Tibial nerve (tissue), 4 donors: ENCODE measurements at regions not wholly inside any gene's neighbourhood (a gene's known extent, or its start where the extent isn't known, plus 50 kb on each side); places are given as distances from the start of the nearest gene placed in this dataset.

Experiments used
- DNase-seq, 2 donors: peaks; one replicate each; pipeline ENCODE4 v3.0.0-alpha.2; 2019; ENCODE audit warnings: low spot score in 2 of 2
- H3K27ac ChIP-seq, 4 donors: fragments of 200-600 bp; sonication (generic) in 3 of 4; one replicate each; pipeline ENCODE4 v1.5.1; 2017 to 2019; ENCODE audit warnings: mild to moderate bottlenecking in 1 of 4
- H3K27me3 ChIP-seq, 2 donors: fragments of 200-600 bp; sonication (generic) in 1 of 2; one replicate each; pipeline versions ENCODE4 v1.5.1 to v1.6.0; 2017 to 2019
- H3K36me3 ChIP-seq, 3 donors: fragments of 200-600 bp; sonication (generic); one replicate each; pipeline ENCODE4 v1.5.1; 2018 to 2019
- H3K4me1 ChIP-seq, 4 donors: fragments of 200-600 bp; sonication (generic) in 3 of 4; one replicate each; pipeline ENCODE4 v1.5.1; 2017 to 2019
- H3K4me3 ChIP-seq, 4 donors: fragments of 200-600 bp; sonication (generic) in 3 of 4; one replicate each; pipeline ENCODE4 v1.5.1; 2017 to 2019; ENCODE audit warnings: mild to moderate bottlenecking in 1 of 4, moderate library complexity in 1 of 4
- H3K9me3 ChIP-seq, 4 donors: fragments of 200-600 bp; sonication (generic) in 3 of 4; one replicate each; pipeline ENCODE4 v1.5.1; 2017 to 2019
- EP300 ChIP-seq, 2 donors: sonication (generic); formaldehyde crosslinking; IDR thresholded peaks; one replicate each; pipeline ENCODE4 v1.6.1; 2017; ENCODE audit warnings: antibody characterized with exemption in 2 of 2, mild to moderate bottlenecking in 1 of 2
- POLR2A ChIP-seq, 2 donors: fragments of 450-650 bp; IDR thresholded peaks; one replicate each; pipeline ENCODE4 v1.6.1; 2017; ENCODE audit warnings: antibody characterized with exemption in 2 of 2, mild to moderate bottlenecking in 2 of 2, moderate library complexity in 2 of 2
- WGBS, 2 donors: methylation state at CpG; one replicate each; pipeline ENCODE4 v1.1.5; 2018; 5-methylcytosine and 5-hydroxymethylcytosine counted together
- TF ChIP-seq, protein P1 (sequence below), 5 experiments: fragments of 200-600 bp in 3 of 5; fragments of 450-650 bp in 2 of 5; sonication (generic) in 3 of 5; IDR thresholded peaks; one replicate each; pipeline ENCODE4 v1.5.1; 2016 to 2019; ENCODE audit warnings: antibody characterized with exemption in 5 of 5, mild to moderate bottlenecking in 3 of 5, moderate library complexity in 2 of 5

DNA sequence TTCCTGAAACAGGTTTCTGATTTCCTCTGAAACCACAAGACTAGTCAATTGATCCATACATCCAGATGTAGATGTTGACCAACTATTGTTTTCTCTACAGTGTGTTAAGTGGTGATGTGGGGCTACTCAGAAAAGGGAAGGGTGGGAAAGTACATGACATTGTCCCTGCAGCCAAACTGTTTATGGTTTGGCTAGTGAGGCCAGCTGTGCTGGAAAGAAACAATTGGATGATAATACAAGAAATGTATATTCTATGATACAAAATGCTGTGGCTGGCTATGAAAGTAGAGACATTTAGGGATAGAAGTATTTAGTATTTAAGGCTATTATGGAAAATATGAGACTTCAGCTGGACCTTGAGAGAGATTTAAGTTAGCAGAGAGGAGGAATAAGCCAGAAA lies 244.5 kb downstream of the ADGRL2 start:
- Histone ChIP-seq H3K36me3 (no peaks in the 10 kb centered on the region), H3K27ac (no peak overlapping the region), H3K9me3 (no peaks in the 10 kb centered on the region), H3K4me3 (no peak overlapping the region), H3K4me1 (no peaks in the 10 kb centered on the region), H3K27me3 (no peaks in the 10 kb centered on the region)
- TF ChIP-seq, protein P1, sequence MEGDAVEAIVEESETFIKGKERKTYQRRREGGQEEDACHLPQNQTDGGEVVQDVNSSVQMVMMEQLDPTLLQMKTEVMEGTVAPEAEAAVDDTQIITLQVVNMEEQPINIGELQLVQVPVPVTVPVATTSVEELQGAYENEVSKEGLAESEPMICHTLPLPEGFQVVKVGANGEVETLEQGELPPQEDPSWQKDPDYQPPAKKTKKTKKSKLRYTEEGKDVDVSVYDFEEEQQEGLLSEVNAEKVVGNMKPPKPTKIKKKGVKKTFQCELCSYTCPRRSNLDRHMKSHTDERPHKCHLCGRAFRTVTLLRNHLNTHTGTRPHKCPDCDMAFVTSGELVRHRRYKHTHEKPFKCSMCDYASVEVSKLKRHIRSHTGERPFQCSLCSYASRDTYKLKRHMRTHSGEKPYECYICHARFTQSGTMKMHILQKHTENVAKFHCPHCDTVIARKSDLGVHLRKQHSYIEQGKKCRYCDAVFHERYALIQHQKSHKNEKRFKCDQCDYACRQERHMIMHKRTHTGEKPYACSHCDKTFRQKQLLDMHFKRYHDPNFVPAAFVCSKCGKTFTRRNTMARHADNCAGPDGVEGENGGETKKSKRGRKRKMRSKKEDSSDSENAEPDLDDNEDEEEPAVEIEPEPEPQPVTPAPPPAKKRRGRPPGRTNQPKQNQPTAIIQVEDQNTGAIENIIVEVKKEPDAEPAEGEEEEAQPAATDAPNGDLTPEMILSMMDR (IDR thresholded peaks at IDR 0.05), result no peak
- no peak for TF ChIP-seq EP300 (IDR thresholded peaks at IDR 0.05)
- no peak for TF ChIP-seq POLR2A (IDR thresholded peaks at IDR 0.05)
- no peak for DNase-seq

DNA sequence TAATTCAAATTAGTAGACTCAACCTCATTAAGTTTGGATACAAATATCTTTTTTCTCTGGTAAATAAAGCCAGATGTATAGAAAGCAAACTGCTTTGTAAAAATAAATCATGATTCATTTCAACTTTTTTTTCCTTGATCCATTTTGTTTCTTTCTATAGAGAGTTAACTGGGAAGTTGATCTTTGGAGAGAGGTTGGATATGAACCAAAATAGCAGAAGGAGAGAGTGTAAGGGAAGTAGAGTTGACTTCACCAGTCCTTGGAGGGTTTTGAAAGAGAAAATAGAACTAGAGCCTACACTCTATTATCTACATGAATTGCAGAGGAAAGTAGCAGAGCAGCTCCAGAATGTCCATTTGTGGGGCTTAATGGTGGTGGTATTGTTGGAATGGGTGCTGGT lies 243.8 kb downstream of the ADGRL2 start:
- Histone ChIP-seq H3K36me3 (no peaks in the 10 kb centered on the region), H3K27ac (no peak overlapping the region), H3K4me3 (no peak overlapping the region), H3K27me3 (no peaks in the 10 kb centered on the region), H3K4me1 (no peaks in the 10 kb centered on the region), H3K9me3 (no peaks in the 10 kb centered on the region)
- TF ChIP-seq, protein P1 (IDR thresholded peaks at IDR 0.05), result no peak
- TF ChIP-seq EP300 (IDR thresholded peaks at IDR 0.05) (no peak), POLR2A (IDR thresholded peaks at IDR 0.05) (no peak)
- no peak for DNase-seq

DNA sequence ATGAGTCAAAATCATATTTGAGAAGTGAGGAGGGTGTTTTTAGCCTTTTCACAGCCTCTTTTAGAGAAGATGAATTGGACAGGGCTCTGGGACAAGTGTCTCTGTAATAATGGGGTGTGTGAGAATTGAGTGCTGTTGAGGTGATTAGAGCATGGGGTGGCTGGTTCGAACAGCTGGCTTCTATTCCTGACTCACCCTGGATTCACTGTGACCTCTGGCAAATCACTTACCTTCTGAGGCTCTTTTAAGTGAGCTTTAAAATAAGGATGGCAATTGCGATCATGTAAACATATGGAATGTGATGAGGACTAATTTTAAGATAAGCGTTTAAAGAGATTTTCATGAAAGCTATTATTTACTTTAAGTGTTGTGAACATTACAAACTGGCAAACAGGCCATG lies 243.4 kb downstream of the ADGRL2 start:
- no peak overlapping the region for H3K27ac ChIP-seq
- DNase-seq, result no peak
- no peaks in the 10 kb centered on the region for H3K9me3 ChIP-seq
- no peaks in the 10 kb centered on the region for H3K36me3 ChIP-seq
- no peak overlapping the region for H3K4me3 ChIP-seq
- TF ChIP-seq, protein P1 (IDR thresholded peaks at IDR 0.05), result no peak
- no peak for TF ChIP-seq EP300 (IDR thresholded peaks at IDR 0.05)
- 80% methylated on average over 3 of the region's 3 CpGs for WGBS, 2 donors
- H3K4me1 ChIP-seq, result no peaks in the 10 kb centered on the region
- no peaks in the 10 kb centered on the region for H3K27me3 ChIP-seq

DNA sequence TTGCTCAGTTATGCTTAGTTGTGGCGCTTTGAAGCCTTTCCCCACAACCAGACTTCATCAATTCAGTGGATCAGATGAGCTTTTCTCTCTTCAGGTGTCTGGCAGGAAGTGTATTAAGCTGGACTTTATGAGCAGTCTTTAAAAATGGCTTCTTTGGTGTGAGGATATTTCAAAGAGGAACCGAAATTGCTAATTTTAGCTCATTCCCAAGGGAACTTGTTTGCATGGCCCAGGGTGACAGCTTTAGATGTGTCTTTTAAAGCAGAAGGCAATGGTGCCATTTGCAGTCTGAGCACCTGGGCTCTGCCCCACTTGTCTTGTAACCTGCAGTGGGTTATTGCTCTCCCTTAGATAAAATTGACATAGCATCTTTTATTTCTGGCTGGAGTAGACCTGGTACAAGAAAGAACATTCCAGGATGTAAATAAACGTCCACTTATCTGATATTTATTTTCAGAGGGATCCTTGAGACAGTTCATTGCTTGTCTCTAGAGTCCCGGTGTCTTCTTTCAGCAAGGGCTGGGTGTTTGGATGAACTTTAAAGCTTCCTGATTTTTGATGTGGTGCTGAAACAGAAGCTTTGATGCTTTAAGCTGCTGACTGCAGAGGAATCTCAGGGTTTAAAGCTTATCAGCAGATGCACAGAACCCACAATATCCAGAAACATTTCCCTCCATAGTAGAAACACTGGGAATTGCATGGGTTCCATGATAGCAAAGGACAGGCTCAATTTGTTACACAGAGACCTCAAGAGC lies 241.7 kb downstream of the ADGRL2 start:
- Histone ChIP-seq H3K27ac (no peak overlapping the region), H3K4me3 (no peak overlapping the region), H3K36me3 (no peaks in the 10 kb centered on the region), H3K9me3 (no peaks in the 10 kb centered on the region), H3K4me1 (no peaks in the 10 kb centered on the region), H3K27me3 (no peaks in the 10 kb centered on the region)
- WGBS, 2 donors, result 68 to 72% methylated on average over 4 of the region's 4 CpGs
- TF ChIP-seq EP300 (IDR thresholded peaks at IDR 0.05), result no peak
- no peak for TF ChIP-seq POLR2A (IDR thresholded peaks at IDR 0.05)
- TF ChIP-seq, protein P1 (IDR thresholded peaks at IDR 0.05), result no peak
- DNase-seq, result no peak
